Right forelimb (tissue), 1 donor: ENCODE measurements at regions not wholly inside any gene's neighbourhood (a gene's known extent, or its start where the extent isn't known, plus 50 kb on each side); places are given as distances from the start of the nearest gene placed in this dataset.
"Not testable (repeated sequence)": the region's sequence is repeated elsewhere in the genome, so short reads cannot be mapped to it uniquely, and the experiment has no call there.

ENCODE experiments used
- DNase-seq: peaks from one replicate; pipeline ENCODE4 v3.0.0-alpha.2; 2018

DNA sequence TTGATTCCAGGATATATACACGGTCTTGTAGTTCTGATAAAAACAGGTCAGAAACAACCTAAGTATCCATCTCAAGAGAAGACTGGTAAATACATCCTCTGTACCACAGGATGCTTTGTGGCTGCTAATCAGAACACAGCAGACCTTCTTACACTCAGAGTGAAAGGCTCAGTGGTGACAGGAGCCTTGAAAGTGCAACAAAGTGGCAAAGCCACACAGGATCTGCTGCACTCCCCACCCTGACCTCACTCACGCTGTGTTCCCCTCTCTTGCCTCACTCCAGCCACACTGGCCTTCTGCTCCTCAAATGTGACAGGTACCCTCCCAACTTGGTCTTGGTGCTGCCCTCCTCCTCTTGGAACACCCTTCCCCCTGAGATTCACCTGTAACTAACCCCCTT, 98.1 kb upstream of the GRIP1 start:
- DNase-seq, result no peak

DNA sequence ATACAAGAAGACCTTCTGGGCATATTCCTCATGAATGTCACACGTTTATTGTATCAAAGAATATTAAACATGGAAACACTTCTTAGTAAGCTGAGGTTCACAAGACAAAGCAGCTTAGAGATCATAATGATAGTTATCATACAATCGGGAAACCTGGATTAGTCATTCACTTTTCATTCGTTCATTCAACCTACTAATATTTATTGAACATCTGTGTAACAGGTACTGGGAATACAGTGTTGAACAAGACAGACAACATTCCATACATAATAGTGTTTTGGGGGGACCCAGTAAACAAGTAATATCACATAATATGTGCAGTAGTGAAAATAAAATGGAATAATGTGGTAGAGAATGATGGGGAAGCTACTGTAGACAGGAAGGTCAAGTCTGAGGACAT, 100.6 kb upstream of the GRIP1 start:
- no peak for DNase-seq

DNA sequence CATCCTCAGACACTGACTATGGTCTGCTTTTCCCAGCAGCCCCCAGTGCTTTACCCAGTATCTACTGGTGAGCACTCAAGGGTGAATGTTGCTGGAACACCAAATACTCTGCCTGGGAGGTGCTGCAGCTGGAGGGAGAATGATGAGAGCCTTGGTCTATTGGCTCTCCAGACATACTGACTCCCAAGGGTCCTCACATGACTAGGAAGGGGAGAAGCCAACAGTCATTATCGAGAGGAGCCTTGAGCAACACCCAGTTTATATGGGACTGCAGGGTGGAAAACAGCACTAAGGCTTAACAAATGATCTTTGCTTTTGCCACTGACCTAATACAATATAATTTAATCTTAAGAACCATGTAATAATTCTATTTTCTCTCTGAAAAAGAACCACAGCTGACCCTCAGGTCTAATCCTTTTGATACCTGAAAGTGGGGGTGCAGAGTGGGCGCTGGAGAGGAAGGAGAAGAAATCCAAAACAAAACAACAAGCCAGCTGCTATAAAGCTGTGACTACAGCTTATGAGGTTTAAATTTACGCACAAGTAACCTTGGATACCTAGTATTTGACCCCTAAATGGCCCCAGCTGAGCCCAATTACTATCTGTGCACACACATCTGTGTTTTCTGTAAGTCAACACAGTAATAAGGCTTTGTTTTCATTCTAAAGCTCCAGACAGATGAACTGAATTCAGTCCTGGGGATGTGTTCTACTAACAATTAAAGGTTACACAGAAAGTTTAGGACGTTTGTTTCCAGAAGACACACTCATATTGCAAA, 107.8 kb upstream of the GRIP1 start:
- DNase-seq, result no peak

DNA sequence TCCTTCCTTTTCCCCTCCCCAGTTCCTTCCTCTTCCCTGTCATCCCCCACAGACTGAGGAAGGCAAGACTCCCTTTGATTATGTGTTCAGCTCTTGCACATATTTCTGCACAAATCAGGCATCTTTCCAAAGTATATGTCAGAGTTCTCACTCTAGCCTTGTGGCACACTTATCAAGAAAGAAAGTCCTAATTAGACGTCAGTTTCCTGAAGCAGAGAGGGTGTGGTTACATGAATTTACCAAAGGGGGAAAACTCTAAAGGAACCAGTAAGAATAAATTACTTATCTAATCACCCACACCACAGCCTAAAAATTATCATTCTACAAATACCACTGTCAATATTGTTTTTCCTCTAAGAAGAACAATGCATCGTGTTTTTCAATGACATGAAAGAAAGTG, 120.7 kb upstream of the GRIP1 start:
- DNase-seq, result no peak

DNA sequence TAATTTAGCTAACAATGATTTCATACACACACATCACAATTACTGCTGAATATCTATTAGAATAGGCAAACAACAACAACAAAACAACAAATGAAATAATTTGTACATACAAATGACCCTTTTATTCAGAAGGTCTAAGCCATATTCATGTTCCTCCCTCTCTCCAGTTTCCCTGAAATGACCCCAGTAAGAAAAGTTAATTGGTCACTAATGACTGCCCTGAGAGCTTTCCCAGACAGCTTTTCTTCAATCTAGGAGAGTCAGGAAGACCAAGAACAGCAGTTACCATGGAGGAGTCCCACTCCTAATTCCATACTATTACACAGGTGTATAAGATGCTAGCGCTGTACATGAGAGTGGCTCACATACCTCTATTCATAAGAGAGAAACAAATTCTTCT, 121.2 kb upstream of the GRIP1 start:
- DNase-seq, result no peak

DNA sequence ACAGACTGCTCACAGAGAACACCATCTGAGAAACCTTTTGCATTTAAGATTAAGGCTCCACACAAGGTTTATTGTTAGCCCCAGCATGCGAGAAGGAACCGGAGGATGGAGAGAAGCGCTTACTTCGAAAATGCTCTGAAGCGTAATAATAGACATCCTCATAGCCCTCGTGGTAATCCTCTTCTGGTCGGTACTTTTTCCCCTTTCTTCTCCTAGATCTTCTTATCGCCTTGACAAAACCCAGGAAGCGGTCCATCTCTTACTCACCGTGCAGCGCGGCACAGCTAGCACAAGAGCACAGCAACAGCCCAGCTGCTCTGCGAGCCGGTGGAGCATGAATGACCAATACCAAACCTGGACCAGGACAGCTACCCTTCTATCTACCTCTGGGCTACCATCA, 125.1 kb upstream of the GRIP1 start:
- no peak for DNase-seq

DNA sequence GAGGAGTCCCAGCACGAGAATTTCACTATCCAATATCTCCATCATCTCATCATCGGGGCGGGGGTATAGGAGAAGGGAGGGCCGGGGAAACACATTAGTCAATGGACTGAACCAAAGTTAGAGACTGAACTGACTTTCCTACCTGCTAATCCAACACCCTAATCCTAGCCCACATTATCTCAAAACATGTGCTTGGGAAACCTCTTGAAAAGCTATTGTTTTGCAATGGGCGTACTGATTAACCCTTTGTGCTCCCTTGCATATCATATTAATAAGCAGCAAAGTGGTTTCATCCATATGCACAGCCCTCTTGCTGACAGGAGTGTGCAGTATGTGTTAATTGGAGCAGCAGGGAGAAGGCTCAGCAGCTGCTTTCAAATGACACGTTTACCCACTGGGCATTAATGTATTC, 125.7 kb upstream of the GRIP1 start:
- no peak for DNase-seq

DNA sequence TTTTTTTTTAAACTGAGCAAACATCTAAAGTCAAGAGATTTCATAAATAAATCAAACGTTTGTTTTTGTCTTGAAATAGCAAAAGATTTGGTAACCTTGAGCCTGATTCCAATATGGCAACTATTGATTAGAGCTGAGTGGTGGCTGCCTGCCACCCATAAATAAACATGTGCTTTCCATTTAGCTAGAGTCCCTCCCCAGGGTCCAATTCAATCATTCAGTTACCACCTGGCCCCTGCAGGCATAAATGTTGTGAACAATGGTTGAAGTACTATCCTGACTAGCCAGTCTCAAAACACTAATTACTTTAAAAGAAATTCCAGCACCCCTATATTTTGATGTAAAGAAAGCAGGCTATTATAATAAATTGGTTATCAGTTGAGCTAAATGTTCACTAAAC, 129.7 kb upstream of the GRIP1 start:
- DNase-seq, result no peak

DNA sequence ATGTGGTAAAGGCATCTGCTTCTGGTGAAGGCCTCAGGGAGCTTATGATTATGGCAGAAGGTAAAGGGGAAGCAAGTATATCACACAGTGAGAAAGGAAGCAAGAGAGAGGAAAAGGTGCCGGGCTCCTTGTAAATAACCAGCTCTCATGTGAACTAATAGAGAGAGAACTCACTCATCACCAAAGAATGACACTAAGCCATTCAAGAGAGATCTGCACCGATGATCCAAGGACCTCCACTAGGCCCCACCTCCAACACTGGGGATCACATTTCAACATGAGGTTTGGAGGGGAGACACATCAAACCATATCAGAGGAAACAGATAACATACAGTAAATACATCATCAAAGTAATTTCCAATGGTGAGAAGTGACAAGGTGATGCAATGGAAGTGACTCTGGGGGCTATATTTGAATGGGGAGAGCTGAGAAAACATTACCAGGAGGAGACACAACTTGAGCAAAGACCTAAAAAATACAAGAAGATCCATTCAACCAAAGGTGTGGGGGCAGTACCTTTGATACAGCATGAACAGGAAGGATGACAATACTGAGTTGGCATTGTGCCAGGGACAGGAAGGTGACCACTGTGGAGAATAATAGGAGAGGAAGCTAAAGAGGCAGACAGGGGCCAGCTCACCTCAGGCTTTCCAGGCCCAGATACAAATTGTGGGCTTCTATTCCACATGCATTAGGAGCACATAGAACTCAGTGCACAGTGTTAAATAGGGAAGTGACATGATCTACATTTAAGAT, 134.4 kb upstream of the GRIP1 start:
- DNase-seq, result no peak

DNA sequence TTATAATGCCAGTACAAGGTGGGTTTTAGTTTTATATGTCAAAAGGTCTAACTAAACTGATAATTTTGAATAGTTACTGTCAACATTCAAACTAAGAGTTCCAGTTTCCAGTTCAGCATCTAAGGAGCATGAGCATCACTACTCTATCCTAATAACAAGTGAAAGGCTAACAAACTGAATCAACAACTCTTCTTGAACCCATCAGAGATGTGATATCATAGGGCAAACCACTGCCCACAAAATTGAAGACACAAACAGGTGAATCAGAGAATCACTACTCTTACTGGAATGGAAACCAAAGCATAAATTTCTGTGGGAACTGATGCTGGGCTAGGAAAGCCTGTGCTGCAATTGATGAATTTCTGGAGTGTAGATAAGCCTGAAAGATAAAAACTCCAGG, 140.7 kb upstream of the GRIP1 start:
- DNase-seq, result no peak

DNA sequence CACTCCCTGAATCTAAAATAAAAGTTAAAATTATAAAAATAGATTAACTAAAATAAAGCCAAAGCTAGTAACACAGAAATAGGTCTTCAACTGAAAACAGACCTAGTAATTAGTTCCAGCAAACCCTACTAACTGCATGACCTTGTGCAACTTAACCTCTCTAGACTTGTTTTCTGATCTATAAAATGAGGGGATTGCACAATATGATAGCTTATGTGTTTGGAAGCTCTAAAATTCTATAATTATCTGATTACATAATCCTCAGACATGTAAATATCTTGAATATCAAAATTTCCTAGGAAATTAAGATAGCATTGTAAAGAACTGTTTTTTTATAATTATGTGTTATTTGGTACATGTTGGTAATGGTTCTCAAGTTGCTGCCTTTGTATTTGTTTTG, 144.1 kb upstream of the GRIP1 start:
- DNase-seq, result no peak

DNA sequence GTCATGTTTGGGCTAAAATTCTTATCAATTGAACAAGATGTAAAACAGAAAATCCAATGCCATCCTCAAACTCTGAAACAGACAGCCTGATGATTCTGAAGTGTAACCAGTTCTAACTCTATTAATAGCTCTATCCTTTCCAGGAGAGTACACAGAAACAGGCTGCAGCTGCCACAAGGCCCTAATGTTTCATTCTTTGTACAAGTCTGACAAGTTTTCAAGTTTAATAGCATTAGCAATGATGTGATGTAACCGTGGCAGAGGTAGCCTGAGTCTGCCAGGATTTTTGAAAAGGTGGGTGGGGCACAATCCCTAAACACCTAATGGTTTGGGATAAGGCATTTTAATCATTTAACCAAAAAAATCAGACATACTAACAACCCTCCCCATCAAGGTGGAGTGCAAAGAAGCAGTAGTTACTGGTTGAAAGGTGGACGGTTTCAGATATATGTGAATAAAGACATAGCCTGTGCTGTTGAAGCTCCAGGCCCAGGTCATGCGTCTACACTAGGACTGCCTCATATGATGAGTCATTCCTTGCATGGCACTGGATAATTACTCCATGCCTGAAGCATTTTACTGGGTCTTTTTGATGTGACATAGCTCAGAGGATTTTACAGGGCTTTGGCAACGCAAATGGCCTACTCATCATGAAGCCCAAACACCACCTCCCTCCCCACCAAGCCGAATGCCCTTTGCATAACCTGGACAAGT, 145.1 kb upstream of the GRIP1 start:
- no peak for DNase-seq

DNA sequence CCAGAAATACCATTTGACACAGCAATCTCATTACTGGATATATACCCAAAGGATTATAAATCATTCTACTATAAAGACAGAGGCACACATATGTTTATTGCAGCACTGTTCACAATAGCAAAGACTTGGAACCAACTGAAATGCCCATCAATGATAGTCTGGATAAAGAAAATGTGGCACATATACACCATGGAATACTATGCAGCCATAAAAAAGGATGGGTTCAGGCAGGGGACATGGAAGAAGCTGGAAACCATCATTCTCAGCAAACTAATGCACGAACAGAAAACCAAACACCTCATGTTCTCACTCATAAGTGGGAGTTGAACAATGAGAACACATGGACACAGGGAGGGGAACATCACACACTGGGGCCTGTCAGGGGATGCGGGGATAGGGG, 147.0 kb upstream of the GRIP1 start:
- DNase-seq, result not testable (repeated sequence)

DNA sequence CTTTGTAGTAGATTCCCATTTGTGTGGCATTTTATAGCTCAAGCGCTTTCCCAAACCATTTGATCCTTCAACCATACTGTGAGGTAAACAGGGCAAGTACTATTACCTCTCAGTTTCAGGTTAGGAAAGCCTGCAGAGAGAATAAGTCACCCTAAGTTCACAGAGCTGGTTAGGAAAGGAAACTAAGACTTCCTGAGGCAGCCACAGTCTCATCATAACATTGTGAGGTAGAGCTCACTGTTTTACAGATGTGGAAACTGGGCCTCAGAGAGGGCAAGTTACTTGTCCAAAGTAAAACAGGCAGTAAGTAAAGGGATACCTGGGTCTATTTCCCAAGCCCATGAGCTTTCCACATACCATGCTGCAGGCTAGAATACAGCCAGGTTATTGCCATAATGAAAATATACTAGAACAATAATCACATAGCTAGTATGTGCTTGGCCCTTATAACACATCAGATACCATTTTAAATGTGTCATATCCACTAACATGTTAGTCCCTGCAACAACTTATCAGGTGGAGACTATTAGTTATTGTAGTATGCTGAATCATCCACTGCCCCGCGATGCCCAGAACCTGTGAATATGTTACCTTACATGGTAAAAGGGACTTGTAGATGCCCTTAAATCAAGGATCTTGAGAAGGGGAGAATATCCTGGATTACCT, 150.9 kb upstream of the GRIP1 start:
- no peak for DNase-seq

DNA sequence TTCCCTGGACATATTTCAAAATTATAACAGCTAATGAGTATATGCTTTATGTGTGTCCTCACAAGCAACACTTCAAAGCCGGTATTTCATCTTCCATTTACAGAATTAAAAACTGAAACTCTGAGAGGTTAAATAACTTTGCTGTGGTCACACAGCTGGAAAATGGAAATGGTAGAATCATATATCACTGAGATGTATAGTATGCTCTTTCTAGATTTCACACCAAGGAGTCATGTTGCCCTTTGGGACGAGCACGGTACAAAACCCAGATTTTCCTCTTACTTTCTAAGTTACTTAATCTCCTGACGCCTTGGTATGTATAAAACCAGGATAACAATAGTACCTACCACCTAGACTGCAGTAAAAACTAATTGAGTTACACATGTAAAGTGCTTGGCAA, 152.6 kb upstream of the GRIP1 start:
- no peak for DNase-seq

DNA sequence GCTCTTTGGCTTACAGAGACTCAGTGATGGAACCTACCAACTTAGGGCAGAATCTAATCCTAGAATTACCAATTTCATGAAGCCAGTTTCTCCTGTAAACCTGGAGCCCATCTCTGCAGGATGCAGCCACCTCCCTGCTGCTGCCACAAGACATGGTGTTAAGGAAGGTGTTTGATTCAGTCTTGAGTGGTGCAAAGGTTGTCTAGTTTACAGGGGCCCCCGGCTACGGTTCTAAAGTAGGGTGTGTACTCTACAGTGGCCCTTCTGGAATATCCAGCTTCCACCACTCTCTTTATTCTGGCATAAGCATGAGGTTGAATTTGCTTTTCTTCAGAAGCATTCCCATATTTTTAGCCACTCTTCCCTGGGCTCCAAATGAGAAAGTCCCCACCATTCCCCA, 154.1 kb upstream of the GRIP1 start:
- no peak for DNase-seq

DNA sequence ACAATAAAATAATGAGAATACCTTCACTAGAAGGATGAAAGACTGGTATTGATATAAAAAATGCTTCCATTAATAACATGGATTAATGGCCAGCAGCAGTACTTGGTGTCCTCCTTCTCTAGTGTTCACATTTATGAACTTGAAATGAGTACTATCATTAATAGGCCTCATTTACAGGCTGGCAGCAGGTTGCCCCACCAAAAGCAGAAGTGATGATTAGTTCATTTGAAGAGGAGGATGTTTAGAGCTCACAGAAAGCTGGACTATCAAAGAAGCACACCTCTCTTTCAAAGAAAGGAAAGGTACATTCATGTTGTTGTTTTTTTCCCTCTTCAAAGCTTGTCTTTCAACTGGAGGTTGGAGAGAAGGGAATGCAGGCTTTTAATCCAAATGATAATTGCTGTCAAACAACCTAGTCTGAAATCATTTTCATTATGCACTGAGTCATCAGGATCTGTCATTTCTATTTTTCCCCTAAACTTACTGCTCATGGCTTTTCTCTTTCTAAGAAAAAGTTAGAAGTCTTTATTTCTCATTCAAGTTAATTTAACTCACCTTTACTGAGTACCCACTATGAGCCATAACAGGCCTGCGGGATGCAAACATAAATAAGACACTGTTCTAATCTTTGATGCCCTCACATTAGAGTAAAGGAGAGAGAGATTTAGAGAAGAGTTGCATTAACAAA, 157.9 kb upstream of the GRIP1 start:
- no peak for DNase-seq

DNA sequence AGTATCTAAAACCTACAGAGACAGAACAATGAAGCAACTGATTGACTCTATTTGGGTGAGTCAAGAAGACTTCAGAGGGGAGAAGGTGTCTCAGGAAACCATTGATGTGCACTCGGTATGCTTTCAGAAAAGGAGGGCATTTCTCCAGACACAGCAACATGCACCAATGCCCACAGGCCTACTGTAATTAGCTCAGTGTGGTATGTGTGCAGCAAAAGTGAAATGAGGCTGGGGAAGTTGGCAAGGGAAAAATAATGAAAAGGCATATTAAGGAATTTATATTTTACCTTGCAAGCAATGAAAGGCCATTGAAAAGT, 158.4 kb upstream of the GRIP1 start:
- no peak for DNase-seq

DNA sequence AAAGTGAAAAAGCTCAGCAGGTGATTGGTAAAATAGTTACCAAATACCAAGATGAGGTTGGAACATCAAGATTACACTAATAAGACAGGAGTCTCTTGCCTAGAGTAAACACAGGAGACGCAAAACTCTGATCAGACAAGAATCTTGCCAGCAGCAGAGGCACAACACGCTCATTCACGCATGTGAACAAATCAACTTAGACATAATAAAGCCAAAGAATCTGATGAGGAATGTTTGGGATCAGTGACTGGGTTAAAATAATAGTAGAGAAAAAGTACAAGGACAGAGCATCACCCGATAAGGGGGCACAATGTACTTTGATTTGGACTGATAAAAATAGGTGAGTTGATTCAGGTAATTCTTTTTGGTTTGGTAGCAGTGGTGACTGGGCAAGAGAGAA, 159.5 kb upstream of the GRIP1 start:
- DNase-seq, result no peak

DNA sequence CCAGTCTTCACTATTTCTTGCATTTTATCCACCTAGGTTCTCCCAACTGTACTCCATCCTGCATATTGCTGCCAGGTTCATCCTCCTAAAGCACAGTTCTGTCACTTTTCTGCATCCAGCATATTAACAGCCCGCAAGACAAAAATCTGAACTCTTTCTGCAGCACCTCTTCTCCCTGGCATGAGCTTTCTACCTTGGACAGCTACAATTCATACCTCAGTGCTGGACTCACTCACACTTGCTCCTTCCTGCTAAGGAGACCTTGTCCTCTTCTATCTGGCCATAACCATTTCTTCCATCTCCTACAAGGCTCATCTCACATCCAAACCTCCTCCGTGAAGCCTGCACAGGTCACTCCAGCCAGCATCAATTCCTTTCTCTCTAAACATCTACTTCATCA, 170.1 kb upstream of the GRIP1 start:
- DNase-seq, result no peak

DNA sequence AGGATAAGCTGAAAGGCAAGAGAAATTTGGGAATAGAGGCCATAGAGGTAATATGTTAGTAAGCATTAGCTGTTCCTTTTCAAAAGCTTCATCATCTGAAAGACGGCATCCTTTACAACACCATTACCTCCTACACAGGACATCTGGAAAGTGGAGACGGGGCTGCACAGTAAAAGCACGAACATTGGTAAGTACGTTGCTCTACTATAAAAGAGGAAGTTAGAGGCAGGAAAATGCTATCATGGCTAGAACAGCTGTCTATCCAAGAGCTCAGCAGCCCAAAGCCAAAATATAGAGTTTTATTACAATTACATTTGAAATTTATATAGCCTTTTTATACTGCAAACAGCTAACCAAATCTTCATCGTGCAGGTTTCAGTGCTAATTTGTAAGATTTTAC, 172.3 kb upstream of the GRIP1 start:
- no peak for DNase-seq

DNA sequence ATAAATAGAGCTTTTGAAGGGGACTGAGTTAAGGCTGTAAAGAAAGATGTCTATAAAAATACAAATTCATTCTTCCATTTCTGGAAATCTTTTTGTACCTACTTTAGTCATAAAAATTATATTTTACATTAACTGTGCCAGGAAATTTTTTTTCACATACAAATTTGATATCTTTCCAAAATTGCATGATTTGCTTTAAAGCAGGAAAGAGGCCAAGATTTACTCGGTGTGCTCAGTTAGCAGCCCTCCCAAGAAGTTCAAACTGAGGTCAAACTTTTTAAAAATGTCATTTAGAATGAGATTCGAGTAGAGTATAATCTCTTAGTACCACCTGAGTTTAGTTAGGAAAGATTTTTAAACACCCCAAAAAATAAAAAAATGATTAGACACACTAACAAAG, 173.2 kb upstream of the GRIP1 start:
- DNase-seq, result no peak

DNA sequence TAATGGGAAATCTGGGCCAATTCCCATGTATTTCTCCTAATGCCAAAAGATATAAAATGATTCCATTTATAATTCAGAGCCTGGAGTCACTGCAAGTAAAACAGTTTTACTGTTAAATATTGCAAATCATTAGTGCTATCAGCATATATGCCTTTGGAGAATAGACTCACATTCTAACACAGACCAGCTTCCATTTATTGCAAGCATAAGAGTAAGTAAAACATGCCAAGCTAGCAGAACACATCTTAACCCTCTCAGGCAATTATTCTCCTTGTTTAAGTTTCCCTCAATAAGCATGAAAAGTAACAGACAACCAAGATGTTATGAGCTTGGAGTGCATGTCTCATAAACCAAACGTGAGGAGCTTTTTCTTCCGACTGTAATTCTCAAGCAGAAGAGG, 173.9 kb upstream of the GRIP1 start:
- DNase-seq, result no peak
